ENCODE measurements at regions not wholly inside any gene's neighbourhood (a gene's known extent, or its start where the extent isn't known, plus 50 kb on each side); places are given as distances from the start of the nearest gene placed in this dataset.

DNA sequence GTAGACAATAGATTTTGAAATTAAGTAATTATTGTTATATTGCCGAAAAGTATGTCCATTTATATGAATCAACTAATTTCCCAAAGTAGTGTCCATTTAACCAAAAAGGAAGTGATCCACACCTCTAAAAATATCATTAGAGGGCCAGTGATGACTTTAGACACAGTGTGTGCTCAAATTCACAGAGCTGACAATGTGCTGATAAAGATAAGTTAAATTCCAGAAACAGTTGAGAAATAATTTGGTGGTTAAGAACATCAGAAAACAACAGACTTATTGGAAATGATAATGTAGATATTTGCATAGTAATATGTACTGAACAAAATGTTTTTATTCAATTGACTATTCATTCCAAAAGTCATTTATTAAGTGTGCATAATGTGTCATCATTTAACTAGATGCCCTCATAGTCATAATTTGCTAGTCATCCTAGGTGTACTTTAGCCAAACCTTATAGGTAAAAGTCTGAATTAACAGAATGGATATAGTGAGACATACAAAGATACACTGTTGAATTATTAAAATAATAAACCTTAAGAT, 230.2 kb upstream of the ADAMTS9 start:
- FAIRE-seq, result no peak
- no peak for DNase-seq (ENCODE audit: low spot score)

DNA sequence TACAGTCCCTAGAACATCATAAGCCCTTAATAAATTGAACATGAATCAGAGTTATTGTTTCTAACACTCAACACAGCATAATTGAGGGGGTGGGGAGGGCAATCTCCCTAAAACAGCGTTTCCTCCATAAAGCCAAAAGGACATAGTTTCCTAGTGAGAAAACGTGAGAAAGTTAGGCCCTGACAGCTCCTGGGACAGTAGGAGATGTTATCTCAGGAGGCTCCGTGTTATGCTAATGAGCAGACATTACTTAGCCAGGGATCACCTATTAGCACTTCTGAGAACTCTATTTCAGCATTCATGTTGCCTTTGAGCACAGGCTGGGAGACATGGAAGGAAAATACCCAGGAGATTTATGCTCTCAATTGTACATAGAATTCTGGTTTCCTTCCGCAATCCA, 229.1 kb upstream of the ADAMTS9 start:
- DNase-seq (ENCODE audit: low spot score), result no peak
- FAIRE-seq, result no peak

DNA sequence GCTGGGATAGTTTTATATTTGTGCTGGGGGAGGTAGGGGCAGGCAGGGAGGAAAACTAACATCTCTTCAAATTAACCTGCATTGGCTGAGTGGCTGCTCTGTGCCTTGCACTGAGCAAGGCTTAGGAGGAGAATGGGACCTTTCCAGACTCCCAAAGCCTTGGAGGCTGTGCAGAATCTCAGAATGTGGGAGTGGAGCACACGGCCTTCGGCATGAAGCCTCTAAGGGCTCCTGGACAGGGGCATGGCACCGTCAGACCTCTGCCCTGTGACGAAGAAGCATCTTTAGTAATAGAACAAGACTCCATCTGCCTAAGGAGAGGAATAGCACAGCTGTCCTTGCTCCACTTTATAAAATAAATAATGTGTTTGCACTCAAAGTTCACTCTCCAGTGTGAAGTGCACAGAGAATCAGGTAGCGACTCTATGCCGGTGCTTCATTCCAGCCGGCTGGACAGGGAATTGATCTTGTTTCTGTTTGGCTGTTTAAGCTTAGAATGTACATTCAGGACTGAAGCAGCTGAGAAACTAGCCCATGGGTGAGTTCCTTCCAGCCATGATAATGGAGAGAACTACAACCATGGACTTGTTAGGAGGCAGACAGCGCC, 228.5 kb upstream of the ADAMTS9 start:
- FAIRE-seq (no peak), DNase-seq (ENCODE audit: low spot score) (no peak)

DNA sequence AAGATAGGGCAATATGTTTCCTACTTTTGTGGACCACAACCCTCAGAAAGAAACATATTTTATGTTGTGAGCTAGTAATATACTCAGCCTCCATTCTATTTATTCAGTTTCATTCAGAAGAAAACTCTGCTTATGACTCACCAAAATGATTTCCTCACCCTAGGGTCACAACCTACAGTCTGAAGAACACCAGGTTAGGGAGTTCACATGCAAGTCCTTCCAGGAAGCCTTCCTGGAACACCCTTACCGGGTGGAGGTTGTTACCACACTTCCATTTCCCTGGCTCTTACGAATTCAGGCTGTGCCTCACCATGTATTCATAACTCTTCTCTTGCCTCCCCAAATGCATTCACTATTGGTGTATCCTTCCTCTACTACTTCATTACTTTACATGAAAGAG, 228.0 kb upstream of the ADAMTS9 start:
- FAIRE-seq (no peak), DNase-seq (ENCODE audit: low spot score) (no peak)

DNA sequence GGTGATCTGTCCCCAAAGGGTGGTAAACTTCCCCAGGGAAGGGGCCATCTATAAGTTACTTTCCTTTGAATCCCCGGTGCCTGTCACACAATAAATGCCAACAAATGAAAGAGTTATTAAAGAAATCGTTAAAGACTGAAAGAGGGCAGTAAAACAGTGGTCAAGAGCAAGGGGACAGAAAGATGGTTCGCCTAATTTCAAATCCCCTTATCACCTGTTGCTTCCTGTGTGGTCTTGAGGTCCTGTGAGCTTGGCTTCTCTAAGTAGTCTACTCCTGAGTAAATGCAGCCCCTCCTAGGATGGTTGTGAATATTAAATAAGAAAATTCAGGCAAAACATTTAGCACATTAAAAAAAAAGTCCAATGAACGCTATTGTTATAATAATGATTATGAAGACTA, 225.7 kb upstream of the ADAMTS9 start:
- FAIRE-seq (no peak), DNase-seq (ENCODE audit: low spot score) (no peak)

DNA sequence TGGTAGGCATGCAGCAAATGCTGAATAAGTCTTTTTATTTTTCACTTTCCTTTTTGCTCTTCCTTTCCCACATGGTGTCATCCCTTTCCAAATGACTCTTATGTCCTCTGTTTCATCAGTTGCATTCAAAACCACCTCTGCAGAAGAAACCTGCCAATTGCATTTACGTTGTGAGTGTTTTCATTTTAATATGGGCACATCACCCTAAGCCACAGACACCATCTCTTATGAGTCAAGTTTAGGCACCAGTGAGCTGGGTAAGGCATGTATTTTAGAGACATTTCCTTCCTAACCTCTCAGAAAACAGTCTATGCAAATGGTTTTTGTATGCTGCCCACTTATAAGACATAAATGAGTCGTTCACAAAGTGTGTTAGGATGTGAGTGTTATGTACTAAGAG, 223.3 kb upstream of the ADAMTS9 start:
- FAIRE-seq (no peak), DNase-seq (ENCODE audit: low spot score) (no peak)

DNA sequence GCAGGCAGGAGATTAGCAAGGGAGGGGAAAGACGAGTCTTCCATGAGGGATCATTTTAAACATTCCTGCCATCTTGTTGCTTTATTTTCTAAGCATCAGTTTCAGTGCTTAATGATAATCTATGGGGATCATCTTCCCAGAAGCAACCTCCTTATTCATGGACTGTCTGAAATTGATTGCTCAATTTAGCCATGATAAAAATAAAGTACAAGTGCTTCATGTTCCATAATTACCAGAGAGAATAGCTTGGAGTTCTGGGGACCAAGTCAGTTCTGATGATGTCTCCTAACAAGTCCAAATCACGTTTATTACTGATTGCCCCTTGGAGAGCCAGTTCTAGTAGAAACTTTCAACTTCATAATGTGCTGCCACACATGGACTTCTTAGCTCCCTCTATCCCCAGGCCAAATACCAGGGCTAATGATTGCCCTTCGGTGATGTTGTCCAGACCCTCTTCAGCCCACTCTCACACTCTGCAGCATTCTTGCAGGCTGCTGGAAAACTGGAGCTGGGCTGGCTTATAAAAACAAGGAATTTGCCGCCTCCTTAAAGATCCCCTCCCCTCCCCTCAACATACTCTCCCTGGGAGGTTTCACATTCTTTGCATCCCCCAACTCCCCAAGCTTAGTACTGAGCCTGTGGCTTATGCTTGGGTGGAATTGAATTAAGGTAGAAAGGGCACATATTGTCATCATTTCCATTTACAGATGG, 222.1 kb upstream of the ADAMTS9 start:
- no peak for FAIRE-seq

DNA sequence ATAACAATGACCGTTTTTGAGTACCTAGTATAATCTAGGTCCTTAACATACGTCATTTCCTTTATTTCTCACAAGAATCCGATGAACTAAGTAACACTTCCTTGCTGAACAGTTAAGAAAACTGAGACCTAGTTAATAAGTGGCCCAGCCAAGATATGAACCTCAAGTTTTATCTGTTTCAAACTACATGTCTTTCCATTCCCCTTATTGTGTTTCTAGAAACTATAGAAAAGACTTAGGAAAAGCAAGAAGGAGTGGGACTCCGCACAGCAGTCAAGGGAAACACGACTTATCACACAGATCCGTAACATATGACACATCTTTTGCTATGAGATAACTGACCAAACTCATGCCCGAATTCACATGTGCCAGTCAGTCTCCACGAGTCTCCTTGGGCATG, 221.2 kb upstream of the ADAMTS9 start:
- no peak for FAIRE-seq
- no peak for DNase-seq (ENCODE audit: low spot score)

More for the DNA sequence above, 222.1 kb upstream of the ADAMTS9 start:
- no peak for DNase-seq (ENCODE audit: low spot score)

DNA sequence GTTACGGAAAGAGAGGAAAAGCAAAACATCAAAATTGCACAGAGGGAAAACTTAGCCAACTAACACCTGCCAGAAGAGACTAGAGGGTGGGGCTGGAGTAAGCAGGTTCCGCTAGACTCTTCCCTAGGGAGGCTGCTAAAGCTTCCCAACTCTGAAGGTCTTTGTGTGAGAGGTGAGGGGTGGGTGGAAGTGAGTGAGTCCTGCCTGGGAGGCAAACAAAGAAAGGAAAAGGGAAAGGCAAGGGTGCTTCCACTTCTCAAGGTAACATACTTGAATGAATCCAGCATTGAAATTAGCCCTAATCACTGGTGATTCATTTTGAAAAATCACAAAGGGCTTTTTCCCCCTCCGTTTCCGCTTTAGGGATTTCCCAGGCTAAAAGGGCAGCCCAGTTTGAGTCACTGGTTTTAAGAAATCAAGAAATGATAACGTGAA, 220.5 kb upstream of the ADAMTS9 start:
- DNase-seq (ENCODE audit: low spot score) (no peak), FAIRE-seq (no peak)

DNA sequence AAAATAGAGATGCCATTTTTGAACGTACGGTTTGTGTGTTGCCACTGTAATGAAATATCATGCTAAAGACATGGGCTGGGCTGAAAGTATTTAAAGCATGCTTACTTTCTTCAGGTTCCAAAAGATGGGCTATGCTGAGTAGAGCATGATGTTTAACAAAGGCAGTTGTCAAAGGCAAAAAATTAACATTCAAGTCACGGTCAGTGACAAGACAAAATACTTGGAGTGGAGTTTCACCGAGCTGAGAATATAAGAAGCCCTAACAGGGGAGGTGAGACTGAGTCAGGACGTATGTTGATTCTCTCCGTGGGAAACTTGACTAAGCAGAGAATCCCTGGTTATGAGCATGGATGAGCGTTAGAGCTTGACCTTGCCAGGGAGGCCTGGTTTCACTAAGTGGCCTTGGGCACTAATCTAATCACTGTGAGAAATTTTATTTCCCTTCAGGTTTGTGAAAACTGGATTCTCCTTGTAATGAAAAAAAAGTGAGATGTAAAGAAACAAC, 218.2 kb upstream of the ADAMTS9 start:
- DNase-seq (ENCODE audit: low spot score), result no peak

DNA sequence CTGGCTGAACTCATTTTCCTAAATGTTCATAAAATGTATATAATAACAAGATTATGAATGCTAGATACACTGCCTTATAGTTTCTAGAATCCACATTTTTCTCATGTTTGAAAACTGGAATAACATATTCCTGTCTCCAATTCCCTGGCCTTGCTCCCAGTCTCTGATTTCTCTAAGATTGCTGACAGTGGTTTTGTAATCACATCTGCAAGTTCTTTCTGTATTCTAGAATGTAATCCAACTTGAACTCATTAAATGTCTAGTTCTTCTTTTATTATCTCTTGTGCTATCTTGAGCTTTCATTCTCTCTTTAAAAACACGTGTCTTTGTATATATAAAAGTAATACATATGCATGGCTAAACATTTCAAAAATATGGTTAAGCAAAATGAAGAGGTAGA, 215.2 kb upstream of the ADAMTS9 start:
- FAIRE-seq (no peak), DNase-seq (ENCODE audit: low spot score) (no peak)

More for the DNA sequence above, 218.2 kb upstream of the ADAMTS9 start:
- FAIRE-seq, result no peak

DNA sequence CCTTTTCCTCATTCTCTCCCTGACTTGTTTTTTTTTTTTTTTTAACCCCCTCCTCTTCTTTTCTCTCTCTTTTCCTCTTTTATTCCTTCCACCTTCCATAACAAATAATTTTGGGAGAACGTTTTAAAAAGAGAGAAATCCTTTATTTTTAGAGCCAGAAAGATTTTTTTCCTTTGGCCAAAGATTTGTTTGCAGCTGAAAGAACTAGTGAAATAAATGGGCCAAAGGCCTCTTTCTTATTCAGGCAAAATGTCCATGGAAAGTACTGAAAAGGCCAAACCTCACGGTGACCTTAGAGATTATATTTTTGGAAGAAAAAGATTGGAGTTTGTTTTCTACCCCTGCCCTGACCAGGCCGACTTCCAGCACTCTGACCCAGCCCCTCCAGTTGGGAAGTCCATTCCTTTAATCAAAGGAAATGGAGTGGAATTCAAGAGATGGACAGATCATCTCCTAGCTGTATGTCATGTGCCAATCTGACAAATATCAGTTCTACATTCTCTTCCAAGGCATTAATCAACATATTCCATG, 214.3 kb upstream of the ADAMTS9 start:
- FAIRE-seq (no peak), DNase-seq (ENCODE audit: low spot score) (no peak)

DNA sequence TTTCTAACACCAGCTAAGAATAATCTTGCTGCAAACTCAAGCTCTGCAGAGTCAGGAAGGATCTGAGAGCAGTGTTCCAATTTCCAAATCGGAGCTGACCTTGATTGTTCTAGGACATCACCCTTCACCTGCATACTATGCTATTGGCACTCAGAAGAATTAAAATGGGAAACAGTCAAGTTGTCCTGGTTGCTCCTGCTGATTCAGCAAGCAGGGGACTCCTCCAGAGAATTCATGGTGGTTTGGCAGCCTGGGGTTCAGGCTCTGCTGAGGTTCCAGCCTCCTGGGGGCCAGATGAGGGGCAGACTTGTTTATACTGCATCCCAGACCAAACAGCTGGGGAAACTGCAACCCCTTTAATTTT, 213.7 kb upstream of the ADAMTS9 start:
- FAIRE-seq (no peak), DNase-seq (ENCODE audit: low spot score) (no peak)

DNA sequence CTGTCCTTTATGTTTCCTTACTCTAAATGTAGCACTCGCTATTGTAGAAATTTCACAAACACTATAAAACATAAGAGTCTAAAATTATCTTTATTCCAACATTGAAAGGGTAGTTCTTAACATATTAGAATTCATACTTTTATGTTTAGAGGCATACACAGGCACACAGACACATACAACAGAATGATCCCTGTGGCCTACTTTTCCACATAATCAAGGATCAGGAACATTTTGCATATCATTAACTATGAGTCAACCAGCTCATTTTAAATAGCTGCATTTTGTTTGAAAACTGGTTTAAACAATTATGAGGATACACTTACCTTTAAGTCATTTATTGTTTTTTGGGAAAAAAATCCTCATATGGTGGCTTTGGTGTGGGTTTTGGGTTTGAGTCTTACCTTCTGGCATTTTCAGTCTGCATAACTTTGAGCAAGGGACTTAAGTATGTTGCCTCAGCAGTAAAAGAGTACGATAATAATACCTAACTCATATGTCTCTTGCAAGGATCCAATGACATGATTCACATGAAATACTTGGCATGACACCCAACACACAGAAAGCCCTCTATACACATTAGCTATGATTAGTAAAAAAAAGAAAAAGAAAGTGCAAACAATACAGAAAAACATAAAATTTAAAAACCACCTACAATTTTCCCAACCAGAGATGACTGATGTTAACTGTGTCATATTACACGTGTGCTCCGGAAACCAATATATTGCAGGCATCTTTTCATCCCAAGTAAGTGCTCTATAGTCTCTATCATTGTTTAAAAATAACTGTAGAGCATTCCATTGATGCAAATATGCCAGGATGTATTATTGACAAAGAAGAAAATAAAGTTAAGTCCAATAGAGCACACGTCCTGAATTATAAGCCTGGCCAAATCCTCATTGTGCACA, 213.1 kb upstream of the ADAMTS9 start:
- DNase-seq (ENCODE audit: low spot score), result no peak
- no peak for FAIRE-seq

DNA sequence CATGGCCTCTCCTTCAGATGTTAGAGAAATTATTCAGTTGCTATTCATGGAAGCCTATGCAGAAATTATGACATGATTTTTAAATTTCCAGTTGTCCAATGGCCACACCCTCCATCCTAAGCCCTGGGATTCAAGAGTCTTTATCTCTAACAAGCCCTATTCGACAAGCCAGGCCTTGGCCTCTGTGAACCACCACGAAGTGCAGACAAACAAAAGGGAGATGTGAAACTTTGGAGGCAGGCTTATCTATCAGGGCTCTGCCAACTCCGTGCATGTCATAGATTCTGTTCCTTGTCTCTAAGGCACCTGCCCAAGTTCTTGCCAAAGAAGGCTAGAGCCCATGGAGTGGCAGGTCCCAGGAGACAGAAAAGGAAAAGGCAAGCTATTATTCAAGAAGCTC, 212.4 kb upstream of the ADAMTS9 start:
- DNase-seq (ENCODE audit: low spot score), result no peak
- FAIRE-seq, result no peak

DNA sequence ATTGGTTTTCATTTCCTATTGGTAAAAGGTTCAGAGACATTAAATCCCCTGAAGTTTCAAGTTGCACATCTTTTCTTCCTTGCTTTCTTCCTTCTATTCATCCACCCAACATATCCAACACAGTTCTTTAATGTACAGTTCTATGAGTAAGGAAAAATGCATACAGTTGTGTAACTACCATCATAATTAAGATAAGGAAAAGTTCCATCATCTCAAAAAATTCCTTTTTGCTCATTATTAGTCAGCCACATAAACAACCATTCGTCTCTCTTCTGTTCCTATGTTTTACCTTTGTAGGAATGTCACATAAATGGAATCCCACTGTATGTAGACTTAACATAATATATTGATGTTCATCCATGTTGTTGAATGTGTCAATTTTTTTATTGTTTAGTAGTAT, 211.1 kb upstream of the ADAMTS9 start:
- no peak for DNase-seq (ENCODE audit: low spot score)
- no peak for FAIRE-seq

DNA sequence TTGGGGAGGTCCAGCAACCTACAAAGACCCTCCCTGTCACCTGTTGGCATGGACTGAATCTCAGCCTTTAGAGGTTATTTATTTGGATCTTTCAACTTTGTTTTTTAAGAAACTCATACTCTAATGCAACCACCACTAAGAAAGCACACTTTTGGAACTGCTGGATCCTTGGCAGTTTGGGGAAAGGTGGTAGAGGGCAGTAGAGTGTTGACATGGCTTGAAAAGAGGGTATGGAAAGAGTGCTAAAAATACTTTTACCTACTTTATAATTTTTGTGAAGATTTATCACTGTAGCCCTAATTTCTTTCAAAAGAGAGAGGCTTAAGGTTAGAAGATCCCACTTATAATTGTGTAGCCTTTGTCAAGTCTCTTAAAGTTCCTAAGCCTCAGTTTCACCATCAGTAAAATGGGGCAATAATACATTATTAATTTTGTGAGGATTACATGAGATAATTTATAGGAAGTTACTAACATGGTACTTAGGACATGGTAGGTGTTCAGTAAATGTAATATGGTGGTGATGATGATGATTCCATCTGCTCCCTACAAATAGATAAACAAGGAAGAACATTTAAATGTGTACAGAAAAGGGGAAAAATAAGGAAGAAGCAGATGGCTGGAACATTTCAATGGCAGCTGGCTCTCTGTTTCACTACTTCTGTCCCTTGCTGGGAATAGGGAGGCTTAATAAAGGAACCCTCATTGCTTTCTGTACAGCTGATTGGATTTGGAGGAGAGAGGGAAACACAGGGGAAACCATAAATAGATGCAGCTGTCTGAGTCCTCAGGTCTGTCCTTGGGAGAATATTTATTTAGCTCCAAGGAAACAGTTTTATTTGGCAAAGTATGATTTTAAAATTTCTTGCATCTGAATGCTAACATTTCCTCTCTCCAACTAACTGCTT, 208.4 kb upstream of the ADAMTS9 start:
- FAIRE-seq, result no peak
- DNase-seq (ENCODE audit: low spot score), result no peak

DNA sequence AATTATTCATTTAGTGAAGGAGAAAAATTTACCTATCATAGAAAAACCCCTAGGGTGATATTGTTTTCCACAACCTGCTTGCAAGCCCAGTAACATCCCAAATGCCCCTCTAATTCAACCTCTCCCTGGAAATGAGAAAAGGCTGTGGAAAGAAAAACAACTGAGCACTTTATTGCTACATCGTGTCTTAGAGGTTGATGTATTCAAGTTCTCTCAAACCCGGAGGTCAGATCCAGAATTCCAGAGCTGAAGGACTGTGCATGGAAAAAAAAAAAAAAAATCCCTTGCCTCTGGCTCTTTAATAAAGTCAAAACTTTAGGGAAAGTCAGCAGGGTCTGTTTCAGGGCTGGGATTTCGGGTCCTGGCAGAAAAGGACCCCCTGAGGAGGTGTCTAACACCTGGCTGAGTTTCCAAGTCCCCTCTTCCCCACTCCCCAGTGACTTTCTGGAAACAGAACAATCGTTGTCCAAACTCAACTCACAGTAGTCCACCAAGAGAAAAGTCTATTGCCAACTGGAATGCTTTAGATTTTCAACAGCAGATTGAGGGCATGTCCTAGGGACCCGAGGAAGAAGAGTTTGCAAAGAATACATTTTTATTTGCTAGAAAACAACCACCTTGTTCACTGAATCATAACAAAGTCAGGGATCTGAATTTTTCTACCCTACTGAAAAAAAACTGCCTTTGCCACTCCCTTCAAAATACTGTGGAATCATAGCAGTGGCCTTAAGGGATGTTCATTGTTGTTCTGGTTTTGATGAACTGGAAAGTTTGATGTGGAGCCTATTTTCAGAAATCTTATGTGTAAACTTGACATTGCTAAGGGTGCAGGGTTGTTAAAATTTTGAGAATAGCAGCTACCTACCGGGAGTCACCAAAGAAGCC, 207.5 kb upstream of the ADAMTS9 start:
- FAIRE-seq (no peak), DNase-seq (ENCODE audit: low spot score) (no peak)

DNA sequence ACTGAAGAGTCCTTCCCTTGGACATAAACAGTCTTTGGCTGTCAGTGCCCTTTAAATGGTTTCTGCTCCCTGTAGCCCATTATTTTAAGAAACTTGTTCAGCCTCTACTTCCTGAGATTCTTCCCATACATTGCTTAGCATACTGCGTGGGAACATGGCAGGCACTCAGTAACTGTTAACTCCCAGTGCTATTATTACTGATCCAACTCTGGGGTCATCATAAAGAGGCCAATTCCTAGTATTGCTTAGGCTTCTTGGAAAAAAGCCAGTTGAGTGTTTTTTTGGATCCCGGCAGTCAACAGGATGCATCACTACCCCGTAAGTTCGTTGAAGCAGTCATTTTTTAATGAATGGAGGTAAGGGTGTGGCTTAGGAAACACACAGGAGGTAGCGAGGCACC, 206.2 kb upstream of the ADAMTS9 start:
- DNase-seq (ENCODE audit: low spot score), result no peak
- FAIRE-seq, result no peak

Measured in urothelium cell line (cell line).